MCF 10A (cell line): ENCODE measurements at regions not wholly inside any gene's neighbourhood (a gene's known extent, or its start where the extent isn't known, plus 50 kb on each side); places are given as distances from the start of the nearest gene placed in this dataset.

Experiments
- BruUV-seq: library from RNA; stranded (reverse); fragments of 400-500 nt; replicated peaks from 2 replicates; lab custom pipeline; 2021; lab: Mats Ljungman, UMichigan
- CTCF ChIA-PET: fragments of 300-600 bp; sonication (Branson Sonifier 250); formaldehyde crosslinking; extraction: SDS; loops from one replicate; lab custom pipeline; 2021; ENCODE audit warnings: antibody characterized with exemption, inconsistent platforms; lab: Yijun Ruan, JAX
- POLR2A ChIA-PET: fragments of 300-600, 350-650 bp; sonication (Branson Sonifier 250); formaldehyde crosslinking; extraction: SDS; loops from one replicate; lab custom pipeline; 2020; ENCODE audit warnings: antibody characterized with exemption, inconsistent platforms; lab: Yijun Ruan, JAX
- DNase-seq: peaks from one replicate; pipeline ENCODE4 v3.0.0-alpha.2; 2018; ENCODE audit not compliant: unreplicated experiment
- H3K27ac Mint-ChIP-seq: one replicate; pipeline ENCODE4 v1.8.0; 2022; ENCODE audit warnings: mild to moderate bottlenecking, low read depth, mixed read lengths; ENCODE audit not compliant: unreplicated experiment
- H3K27me3 Mint-ChIP-seq: one replicate; pipeline ENCODE4 v1.8.0; 2022; ENCODE audit warnings: mixed read lengths; ENCODE audit not compliant: insufficient read depth, unreplicated experiment
- H3K36me3 Mint-ChIP-seq: one replicate; pipeline ENCODE4 v1.8.0; 2022; ENCODE audit warnings: mild to moderate bottlenecking, moderate library complexity, mixed read lengths; ENCODE audit not compliant: insufficient read depth, unreplicated experiment
- H3K4me1 Mint-ChIP-seq: one replicate; pipeline ENCODE4 v1.8.0; 2022; ENCODE audit warnings: mixed read lengths; ENCODE audit not compliant: insufficient read depth, unreplicated experiment
- H3K4me3 Mint-ChIP-seq: one replicate; pipeline ENCODE4 v1.8.0; 2022; ENCODE audit warnings: mild to moderate bottlenecking, moderate library complexity, mixed read lengths; ENCODE audit not compliant: unreplicated experiment
- H3K9me3 Mint-ChIP-seq: one replicate; pipeline ENCODE4 v1.8.0; 2022; ENCODE audit warnings: mixed read lengths; ENCODE audit not compliant: unreplicated experiment
- intact Hi-C: fragments of 100-400 bp; cut with micrococcal nuclease; formaldehyde crosslinking; loops from 2 replicates; pipeline ENCODE4 v1.14.1; 2022
- TF ChIP-seq, protein P1 (sequence below): fragments of 200-600 bp; IDR thresholded peaks from one replicate; pipeline ENCODE4 v1.8.0; 2022; ENCODE audit warnings: antibody characterized with exemption, mild to moderate bottlenecking; ENCODE audit not compliant: unreplicated experiment

GRCh38 chr10:42976351-42977031, 100.4 kb upstream of the RET start:
- peaks cover 6% of the 10 kb centered on the region for H3K9me3 Mint-ChIP-seq
- no peak overlapping the region for H3K4me3 Mint-ChIP-seq
- no peak for DNase-seq
- no peaks in the 10 kb centered on the region for H3K27me3 Mint-ChIP-seq
- H3K27ac Mint-ChIP-seq, result no peak overlapping the region
- no peaks in the 10 kb centered on the region for H3K4me1 Mint-ChIP-seq
- H3K36me3 Mint-ChIP-seq, result no peaks in the 10 kb centered on the region
- POLR2A ChIA-PET, result no interaction called here
- intact Hi-C loops, result loop anchor here (5.0 kb wide), 1 partner anchor 271 kb away; no protein-coding TSS in a partner anchor
- CTCF ChIA-PET, result interaction anchor here (0.8 kb wide), 1 partner anchor 16 kb away, joined by 4 read pairs; no protein-coding TSS in a partner anchor
- no TSS peak for BruUV-seq
- TF ChIP-seq, protein P1, sequence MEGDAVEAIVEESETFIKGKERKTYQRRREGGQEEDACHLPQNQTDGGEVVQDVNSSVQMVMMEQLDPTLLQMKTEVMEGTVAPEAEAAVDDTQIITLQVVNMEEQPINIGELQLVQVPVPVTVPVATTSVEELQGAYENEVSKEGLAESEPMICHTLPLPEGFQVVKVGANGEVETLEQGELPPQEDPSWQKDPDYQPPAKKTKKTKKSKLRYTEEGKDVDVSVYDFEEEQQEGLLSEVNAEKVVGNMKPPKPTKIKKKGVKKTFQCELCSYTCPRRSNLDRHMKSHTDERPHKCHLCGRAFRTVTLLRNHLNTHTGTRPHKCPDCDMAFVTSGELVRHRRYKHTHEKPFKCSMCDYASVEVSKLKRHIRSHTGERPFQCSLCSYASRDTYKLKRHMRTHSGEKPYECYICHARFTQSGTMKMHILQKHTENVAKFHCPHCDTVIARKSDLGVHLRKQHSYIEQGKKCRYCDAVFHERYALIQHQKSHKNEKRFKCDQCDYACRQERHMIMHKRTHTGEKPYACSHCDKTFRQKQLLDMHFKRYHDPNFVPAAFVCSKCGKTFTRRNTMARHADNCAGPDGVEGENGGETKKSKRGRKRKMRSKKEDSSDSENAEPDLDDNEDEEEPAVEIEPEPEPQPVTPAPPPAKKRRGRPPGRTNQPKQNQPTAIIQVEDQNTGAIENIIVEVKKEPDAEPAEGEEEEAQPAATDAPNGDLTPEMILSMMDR, result no peak

DNA sequence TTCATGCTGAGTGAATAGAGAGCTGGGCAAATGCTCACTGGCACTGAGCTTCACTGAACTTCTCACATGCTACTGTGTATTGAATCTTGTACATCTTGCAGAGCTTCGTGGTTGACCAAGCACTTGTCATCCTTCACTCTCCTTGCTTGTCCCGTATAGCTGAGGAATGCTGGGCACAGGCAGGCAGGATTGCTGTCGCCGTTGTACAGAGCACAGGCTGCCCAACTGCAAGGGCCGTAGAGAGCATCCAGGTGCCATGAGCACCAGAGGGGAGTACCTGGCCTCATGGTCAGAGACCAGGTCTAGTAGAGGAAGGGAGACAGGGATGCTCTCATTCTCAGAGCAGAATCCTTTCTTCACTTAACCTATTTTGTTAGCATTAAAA, 99.8 kb upstream of the RET start:
- CTCF ChIA-PET, result no interaction called here
- intact Hi-C loops, result loop anchor here (5.0 kb wide), 1 partner anchor 270 kb away; no protein-coding TSS in a partner anchor
- TF ChIP-seq, protein P1, result no peak
- Mint-ChIP-seq H3K9me3 (peaks cover 6% of the 10 kb centered on the region), H3K36me3 (no peaks in the 10 kb centered on the region), H3K27ac (no peak overlapping the region), H3K4me1 (no peaks in the 10 kb centered on the region), H3K27me3 (no peaks in the 10 kb centered on the region), H3K4me3 (no peak overlapping the region)
- POLR2A ChIA-PET, result no interaction called here
- no TSS peak for BruUV-seq
- no peak for DNase-seq

DNA sequence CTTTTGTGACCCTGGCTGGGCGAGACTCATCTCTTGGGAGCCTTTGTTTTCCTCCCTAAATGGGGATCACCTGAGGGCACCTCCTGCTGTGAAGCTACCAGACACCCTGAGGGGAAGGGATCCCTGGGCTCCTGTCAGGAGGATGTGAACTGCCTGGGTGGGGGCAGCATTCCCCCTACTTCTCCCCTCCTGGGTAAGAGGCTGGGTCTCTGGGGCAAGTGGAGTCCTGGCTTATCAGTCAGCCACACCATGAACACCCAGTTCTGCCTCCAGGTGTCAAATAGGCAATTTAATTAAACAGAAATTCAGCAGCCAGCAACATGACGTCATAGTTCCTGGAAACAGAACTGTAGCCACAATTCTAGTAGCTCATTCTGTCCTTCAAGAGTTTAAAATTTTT, 97.7 kb upstream of the RET start:
- TF ChIP-seq, protein P1, result no peak
- Mint-ChIP-seq H3K4me3 (no peak overlapping the region), H3K4me1 (no peaks in the 10 kb centered on the region), H3K9me3 (peaks cover 9% of the 10 kb centered on the region), H3K27ac (no peak overlapping the region), H3K27me3 (no peaks in the 10 kb centered on the region), H3K36me3 (no peaks in the 10 kb centered on the region)
- POLR2A ChIA-PET, result no interaction called here
- intact Hi-C loops, result loop anchor here (5.0 kb wide), 1 partner anchor 268 kb away; no protein-coding TSS in a partner anchor
- no peak for DNase-seq
- no TSS peak for BruUV-seq
- CTCF ChIA-PET, result interaction anchor here (0.7 kb wide), 1 partner anchor 107 kb away, joined by 3 read pairs; no protein-coding TSS in a partner anchor

DNA sequence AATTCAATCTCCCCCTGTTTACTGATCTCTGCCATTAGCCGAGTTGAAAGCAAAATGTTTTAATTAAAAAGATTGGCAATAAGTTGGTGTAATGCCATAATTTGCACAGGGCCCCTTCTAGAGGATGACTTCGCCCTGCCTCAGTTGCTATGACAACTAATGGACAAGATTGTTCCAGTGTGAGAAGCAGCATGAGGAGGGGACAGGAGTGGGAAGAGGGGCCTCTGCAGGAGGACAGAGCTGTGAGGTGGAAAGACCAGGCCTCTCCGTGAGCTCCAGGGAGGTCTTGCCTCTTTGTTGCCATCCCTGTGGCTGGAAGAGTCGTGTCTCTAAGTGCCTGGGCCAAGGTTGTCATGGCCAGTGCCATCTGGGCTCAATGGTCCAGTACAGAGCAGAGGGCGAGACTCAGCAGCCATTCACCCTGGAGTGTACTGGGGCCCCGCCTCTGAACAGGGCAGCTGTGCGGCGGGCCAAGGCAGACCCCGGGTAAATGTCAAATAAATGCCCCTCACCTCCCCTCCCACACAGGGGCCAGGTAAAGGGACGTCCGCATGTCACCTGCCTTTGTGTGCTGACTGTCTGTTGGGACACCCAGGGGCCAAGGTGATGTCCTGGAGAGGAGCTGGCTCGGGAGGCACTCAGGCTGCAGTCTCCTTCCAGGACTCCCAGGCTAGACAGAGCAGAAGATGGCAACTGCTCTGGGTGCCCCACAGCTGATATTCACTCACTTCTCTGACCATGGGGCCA, 97.0 kb upstream of the RET start:
- Mint-ChIP-seq H3K4me3 (no peak overlapping the region), H3K9me3 (peaks cover 9% of the 10 kb centered on the region), H3K27ac (no peak overlapping the region), H3K27me3 (no peaks in the 10 kb centered on the region), H3K4me1 (no peaks in the 10 kb centered on the region), H3K36me3 (no peaks in the 10 kb centered on the region)
- TF ChIP-seq, protein P1, result no peak
- DNase-seq, result no peak
- POLR2A ChIA-PET, result no interaction called here
- CTCF ChIA-PET, result interaction anchor here (0.7 kb wide), 1 partner anchor 106 kb away, joined by 3 read pairs; no protein-coding TSS in a partner anchor
- BruUV-seq, result no TSS peak
- intact Hi-C loops, result loop anchor here (5.0 kb wide), 1 partner anchor 267 kb away; no protein-coding TSS in a partner anchor
